Spleen (tissue), 11 donors: ENCODE measurements at regions not wholly inside any gene's neighbourhood (a gene's known extent, or its start where the extent isn't known, plus 50 kb on each side); places are given as distances from the start of the nearest gene placed in this dataset.

ENCODE experiments used
- DNase-seq: peaks from one replicate; pipeline ENCODE4 v3.0.0-alpha.2; 2020
- H3K27ac ChIP-seq, 8 donors: fragments of 200-600 bp; sonication (generic) in 7 of 8; 1 replicate in 4 of 8; 2 replicates in 4 of 8; pipeline versions ENCODE4 v1.5.0 to v1.8.0; 2016 to 2021; ENCODE audit warnings: inconsistent platforms in 4 of 8, mild to moderate bottlenecking in 4 of 8, moderate library complexity in 1 of 8
- H3K27me3 ChIP-seq, 7 donors: fragments of 200-600 bp; sonication (generic) in 6 of 7; replicated peaks in 1 of 7; 1 replicate in 4 of 7; 2 replicates in 3 of 7; pipeline versions ENCODE4 v1.5.0 to v1.8.0; 2016 to 2021; ENCODE audit warnings: inconsistent platforms in 3 of 7, mild to moderate bottlenecking in 1 of 7
- H3K36me3 ChIP-seq, 6 donors: fragments of 200-600 bp; sonication (generic) in 5 of 6; 1 replicate in 4 of 6; 2 replicates in 2 of 6; pipeline versions ENCODE4 v1.5.0 to v1.8.0; 2016 to 2021; ENCODE audit warnings: inconsistent platforms in 2 of 6
- H3K4me1 ChIP-seq, 6 donors: fragments of 200-600 bp; sonication (generic) in 5 of 6; 1 replicate in 3 of 6; 2 replicates in 3 of 6; pipeline versions ENCODE4 v1.5.0 to v1.8.0; 2016 to 2021; ENCODE audit warnings: inconsistent platforms in 3 of 6
- H3K4me3 ChIP-seq, 8 donors: fragments of 200-600 bp; sonication (generic) in 7 of 8; 1 replicate in 4 of 8; 2 replicates in 4 of 8; pipeline versions ENCODE4 v1.5.0 to v1.8.0; 2016 to 2021; ENCODE audit warnings: inconsistent platforms in 4 of 8, mild to moderate bottlenecking in 4 of 8, moderate library complexity in 2 of 8
- H3K9me3 ChIP-seq, 8 donors: fragments of 200-600 bp; sonication (generic) in 7 of 8; 1 replicate in 4 of 8; 2 replicates in 4 of 8; pipeline versions ENCODE4 v1.5.0 to v1.8.0; 2016 to 2021; ENCODE audit warnings: inconsistent platforms in 4 of 8
- CTCF ChIP-seq, 11 experiments: fragments of 200-600 bp in 7 of 11; fragments of 450-650 bp in 4 of 11; sonication (generic) in 4 of 11; IDR thresholded peaks in 8 of 11; conservative IDR thresholded peaks in 3 of 11; 1 replicate in 7 of 11; 2 replicates in 4 of 11; pipeline versions ENCODE4 v1.4.0 to v1.8.0; 2016 to 2021; ENCODE audit warnings: antibody characterized with exemption in 11 of 11, inconsistent platforms in 4 of 11, mild to moderate bottlenecking in 1 of 11
- POLR2A ChIP-seq, 3 donors: fragments of 450-650 bp; IDR thresholded peaks; one replicate each; pipeline ENCODE4 v1.5.1; 2017; ENCODE audit warnings: antibody characterized with exemption in 3 of 3, mild to moderate bottlenecking in 1 of 3
- POLR2AphosphoS5 ChIP-seq, 3 donors: sonication (generic); formaldehyde crosslinking; IDR thresholded peaks; one replicate each; pipeline ENCODE4 v1.5.1; 2017; ENCODE audit warnings: antibody characterized with exemption in 3 of 3
- WGBS, 5 donors: extraction: QIAGEN DNeasy Blood & Tissue Kit in 3 of 5; methylation state at CpG; one replicate each; pipeline versions ENCODE4 v1.1.5 to v1.1.7; 2013 to 2018; 5-methylcytosine and 5-hydroxymethylcytosine counted together
- intact Hi-C: fragments of 100-400 bp; cut with DNase I; formaldehyde crosslinking; loops from one replicate; pipeline ENCODE4 v1.15.0; 2023; ENCODE audit warnings: low total_unique reads
- donor health status: healthy with polysubstance abuse.
- donor health status: DM: no; HTN: no; CAD: no; lungs with moderate emphysema.
- donor health status: DM: no; HTN: no; CAD: no.
- donor health status: Bipolar disorder and iron deficiency.
- donor health status: healthy.
- donor health status: DM: no; HTN: no; CAD: no.
- donor health status: DM: yes; HTN: yes; CAD: no.

DNA sequence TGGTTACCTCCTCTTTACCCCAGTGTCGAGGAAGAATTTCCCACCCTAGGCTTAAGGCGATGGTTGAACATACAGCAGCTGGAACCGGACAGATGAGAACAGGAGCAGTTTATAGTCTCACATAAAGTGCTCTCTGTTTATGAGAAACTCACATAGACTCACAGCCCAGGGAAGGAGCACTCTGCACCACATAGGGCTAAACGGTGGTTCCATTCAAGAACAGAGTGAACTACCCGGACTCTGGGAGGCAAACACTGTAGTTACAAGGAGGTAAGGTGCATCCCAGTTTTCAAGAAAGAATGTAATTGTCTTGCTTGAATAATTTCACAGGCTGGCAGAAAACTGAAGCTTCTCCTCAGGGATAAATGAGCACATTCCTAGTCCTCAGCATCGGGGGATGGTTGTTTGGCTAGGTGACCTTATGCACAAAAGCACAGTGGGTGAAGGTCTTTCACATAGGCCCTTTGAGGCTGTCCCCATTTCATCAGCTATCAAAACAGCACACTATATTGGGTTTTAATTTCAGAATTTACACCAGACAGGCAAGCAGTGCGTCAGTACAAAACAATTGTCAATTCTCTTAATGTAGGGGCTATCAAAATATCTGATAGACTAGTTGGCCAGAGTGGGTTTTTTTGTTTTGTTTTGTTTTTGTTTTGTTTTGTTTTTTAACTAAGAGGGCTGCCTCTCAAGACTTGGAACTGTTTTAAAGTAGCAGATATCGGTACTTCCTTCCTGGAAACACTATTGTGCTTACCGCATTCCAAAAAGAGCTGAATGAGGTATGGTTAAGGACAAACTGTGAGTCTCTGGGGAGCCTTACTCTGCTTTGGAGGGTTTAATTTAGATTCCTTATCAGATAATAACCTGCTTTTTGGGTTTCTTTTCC is 918.1 kb upstream of the CDH8 start:
- no peaks in the 10 kb centered on the region for H3K36me3 ChIP-seq
- H3K27ac ChIP-seq, result peak overlapping the region in 1 of 8 donors; percentile 41
- DNase-seq, result no peak
- H3K4me1 ChIP-seq, result no peaks in the 10 kb centered on the region
- H3K27me3 ChIP-seq, result no peaks in the 10 kb centered on the region
- WGBS, 5 donors, result 59 to 72% (median 68%) methylated on average over 9 of the region's 9 CpGs
- intact Hi-C loops, result no loop called here
- TF ChIP-seq CTCF (IDR thresholded peaks at IDR 0.05 in 8 of 11, conservative IDR thresholded peaks at IDR 0.05 in 3 of 11) (no peak), POLR2AphosphoS5 (IDR thresholded peaks at IDR 0.05) (no peak), POLR2A (IDR thresholded peaks at IDR 0.05) (no peak)
- peaks cover 0 to 18% (median 6%) of the 10 kb centered on the region in 8 donors for H3K9me3 ChIP-seq
- no peak overlapping the region for H3K4me3 ChIP-seq

- H3K9me3 ChIP-seq, result peaks cover 0 to 10% (median 0%) of the 10 kb centered on the region in 8 donors
- H3K4me1 ChIP-seq, result no peaks in the 10 kb centered on the region
- TF ChIP-seq POLR2A (IDR thresholded peaks at IDR 0.05), result no peak
- no peak for TF ChIP-seq CTCF (IDR thresholded peaks at IDR 0.05 in 8 of 11, conservative IDR thresholded peaks at IDR 0.05 in 3 of 11)
- TF ChIP-seq POLR2AphosphoS5 (IDR thresholded peaks at IDR 0.05), result no peak
- no peak overlapping the region for H3K27ac ChIP-seq
- intact Hi-C loops, result no loop called here
- no peaks in the 10 kb centered on the region for H3K36me3 ChIP-seq
- DNase-seq, result no peak
- no peaks in the 10 kb centered on the region for H3K27me3 ChIP-seq
- H3K4me3 ChIP-seq, result no peak overlapping the region
- WGBS, 5 donors, result 65 to 79% (median 76%) methylated on average over 4 of the region's 4 CpGs
These were observed 914.1 kb upstream of the CDH8 start for GRCh38 chr16:62950351-62950750.

GRCh38 chr16:62940569-62940968 is 904.3 kb upstream of the CDH8 start:
- Histone ChIP-seq H3K27ac (no peak overlapping the region), H3K9me3 (peaks cover 0 to 16% (median 1%) of the 10 kb centered on the region in 8 donors), H3K36me3 (no peaks in the 10 kb centered on the region), H3K4me1 (no peaks in the 10 kb centered on the region), H3K27me3 (no peaks in the 10 kb centered on the region), H3K4me3 (no peak overlapping the region)
- DNase-seq, result no peak
- WGBS, 5 donors, result 51 to 57% (median 54%) methylated on average over 4 of the region's 4 CpGs
- TF ChIP-seq CTCF (IDR thresholded peaks at IDR 0.05 in 8 of 11, conservative IDR thresholded peaks at IDR 0.05 in 3 of 11) (no peak), POLR2A (IDR thresholded peaks at IDR 0.05) (no peak), POLR2AphosphoS5 (IDR thresholded peaks at IDR 0.05) (no peak)
- intact Hi-C loops, result no loop called here

DNA sequence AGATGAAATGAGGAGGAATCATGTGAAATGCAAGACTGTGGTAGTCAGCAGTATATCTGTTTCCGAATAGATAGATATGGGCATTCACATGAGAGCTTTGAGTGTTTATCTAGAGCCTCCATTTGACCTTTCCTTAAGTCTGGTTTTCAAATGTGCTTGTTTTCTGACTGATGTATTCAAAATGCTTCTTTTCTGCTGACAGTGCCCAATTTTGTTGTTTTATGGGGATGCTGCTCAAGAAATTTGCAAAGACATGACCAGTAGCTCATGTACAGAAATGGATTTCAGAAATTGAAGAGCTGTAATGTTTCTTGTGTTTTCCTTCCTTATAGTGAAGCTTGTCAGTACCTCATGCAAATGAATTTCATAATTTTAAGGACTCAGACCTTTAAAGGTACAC is 903.4 kb upstream of the CDH8 start:
- H3K36me3 ChIP-seq, result no peaks in the 10 kb centered on the region
- no peaks in the 10 kb centered on the region for H3K4me1 ChIP-seq
- TF ChIP-seq POLR2A (IDR thresholded peaks at IDR 0.05), result no peak
- TF ChIP-seq CTCF (IDR thresholded peaks at IDR 0.05 in 8 of 11, conservative IDR thresholded peaks at IDR 0.05 in 3 of 11), result no peak
- no peak for TF ChIP-seq POLR2AphosphoS5 (IDR thresholded peaks at IDR 0.05)
- peaks cover 0 to 11% (median 1%) of the 10 kb centered on the region in 8 donors for H3K9me3 ChIP-seq
- 65 to 78% (median 70%) methylated on average over 1 of the region's 1 CpG for WGBS, 5 donors
- intact Hi-C loops, result no loop called here
- no peak for DNase-seq
- H3K27ac ChIP-seq, result no peak overlapping the region
- H3K27me3 ChIP-seq, result no peaks in the 10 kb centered on the region
- no peak overlapping the region for H3K4me3 ChIP-seq
